Fibroblast of skin of right biceps (primary cell): ENCODE measurements at regions not wholly inside any gene's neighbourhood (a gene's known extent, or its start where the extent isn't known, plus 50 kb on each side); places are given as distances from the start of the nearest gene placed in this dataset.
A peak's percentile ranks its signal among the peaks of the same experiment; 100 is the strongest.
"Not testable (repeated sequence)": the region's sequence is repeated elsewhere in the genome, so short reads cannot be mapped to it uniquely, and the experiment has no call there.

Experiments used
- DNase-seq: peaks from one replicate; pipeline ENCODE4 v3.0.0-alpha.2; 2013

DNA sequence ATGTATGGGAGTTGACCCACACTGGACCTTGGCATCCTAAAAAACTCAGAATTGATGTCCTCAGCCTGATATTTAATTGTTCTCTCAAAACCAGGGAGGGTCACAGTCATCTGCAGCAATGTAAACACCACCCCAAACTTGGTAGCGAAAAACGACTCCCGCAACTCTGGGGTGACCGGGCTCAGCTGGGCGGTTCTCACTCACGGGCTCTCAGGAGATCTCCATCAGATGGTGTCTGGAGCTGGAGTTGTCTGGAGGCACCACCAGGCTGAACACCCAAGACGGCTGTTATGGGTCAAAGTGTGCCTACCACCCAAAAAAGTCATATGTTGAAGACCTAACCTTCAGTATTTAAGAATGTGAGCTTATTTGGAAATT, 50.9 kb upstream of the NXT1 start:
- DNase-seq = no peak

DNA sequence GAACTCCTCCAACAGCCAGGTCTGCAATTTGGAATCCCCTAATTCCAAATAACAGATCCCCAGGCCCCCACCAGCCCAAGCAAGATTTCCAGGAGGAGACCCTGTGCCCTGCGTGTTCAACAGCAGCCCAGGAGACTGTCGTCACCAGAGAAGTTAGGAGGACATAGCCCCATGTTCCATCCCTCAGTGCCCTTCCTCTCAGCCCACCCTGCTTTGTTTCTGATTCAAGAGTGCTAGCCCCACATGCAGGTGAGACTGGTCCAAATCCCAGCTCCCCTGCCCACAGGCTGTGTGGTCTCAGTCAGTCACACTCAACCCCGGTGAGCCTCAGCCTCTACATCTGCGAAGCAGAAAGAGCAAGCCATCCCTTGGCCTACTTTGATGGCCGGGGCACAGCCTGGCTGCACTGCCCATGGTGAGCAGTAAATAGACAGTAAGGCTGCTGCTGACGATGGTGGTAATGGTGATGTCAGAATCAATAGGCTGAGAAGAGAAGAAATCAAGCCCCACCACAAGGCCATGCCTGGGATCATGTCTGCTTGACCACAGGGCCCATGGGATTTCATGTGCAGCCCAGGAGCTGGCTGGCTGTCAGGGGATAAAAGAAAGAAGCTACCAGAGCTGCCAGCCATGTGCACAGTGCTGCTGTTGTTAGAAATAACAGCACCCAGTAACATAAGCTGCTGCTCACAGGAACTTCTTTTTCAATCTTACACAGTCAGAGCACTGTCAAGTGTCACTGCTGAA, 51.5 kb upstream of the NXT1 start:
- DNase-seq = peak; percentile 10

DNA sequence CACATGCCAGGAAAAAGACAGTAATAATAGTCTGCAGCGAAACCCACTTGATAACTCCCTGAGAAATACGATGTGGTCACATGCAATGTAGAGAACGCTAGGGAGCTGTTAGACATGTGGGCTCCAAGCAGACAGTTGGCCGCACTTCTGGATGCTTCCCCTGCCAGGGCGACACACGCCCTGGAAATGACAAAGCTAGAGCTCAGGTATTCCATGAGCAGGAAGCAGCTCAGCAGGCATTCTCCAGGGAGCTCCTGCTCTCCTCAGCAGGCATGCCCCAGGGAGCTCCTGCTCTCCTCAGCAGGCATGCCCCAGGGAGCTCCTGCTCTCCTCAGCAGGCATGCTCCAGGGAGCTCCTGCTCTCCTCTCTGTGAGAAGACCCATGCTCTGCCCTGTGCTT, 52.4 kb upstream of the NXT1 start:
- DNase-seq = peak; percentile 15

- peak; percentile 40 for DNase-seq
Measured at GRCh38 chr20:23296841-23297701, 53.5 kb upstream of the NXT1 start.

- DNase-seq = no peak
Measured at GRCh38 chr20:23295934-23296333, 54.7 kb upstream of the NXT1 start.

- DNase-seq = no peak
Measured at GRCh38 chr20:23294671-23295070, 55.9 kb upstream of the NXT1 start.

DNA sequence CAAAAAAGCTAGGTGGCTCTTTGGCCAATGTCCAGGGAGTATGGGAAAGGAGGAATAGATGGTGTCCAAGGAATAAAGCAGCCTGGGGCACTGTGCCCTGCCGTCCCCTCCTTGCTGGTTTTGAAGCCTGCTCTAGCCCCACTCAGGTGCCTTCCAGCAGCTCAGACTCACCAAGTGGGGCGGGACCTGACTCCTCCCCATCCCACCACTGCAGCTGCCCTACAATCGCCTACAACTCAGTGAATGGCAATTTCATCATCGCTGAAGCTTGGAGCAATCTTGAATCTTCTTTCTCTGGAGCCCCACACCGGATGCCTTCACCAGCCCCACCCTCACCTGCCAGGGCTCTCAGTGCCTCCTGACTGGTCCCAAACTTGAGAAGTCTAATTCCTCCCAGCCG, 56.4 kb upstream of the NXT1 start:
- DNase-seq = no peak

DNA sequence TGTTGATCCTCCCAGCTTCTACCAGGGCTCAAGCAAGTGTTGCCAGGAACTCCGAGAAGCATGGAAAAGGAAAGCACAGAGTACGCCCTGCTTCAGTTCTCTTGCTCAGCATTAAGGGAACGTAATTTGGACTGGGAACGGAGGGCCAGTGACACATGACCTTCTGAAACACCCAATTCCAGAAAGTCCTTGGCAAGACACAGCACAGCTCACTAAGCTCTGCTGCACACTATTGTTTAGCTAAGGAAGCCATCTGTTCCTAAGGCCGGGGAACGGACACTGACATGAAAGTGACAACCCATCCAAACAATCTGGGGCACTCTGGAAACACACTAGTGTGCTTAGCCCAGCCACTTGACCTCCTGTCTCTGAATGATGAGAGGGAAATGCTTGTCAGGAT, 56.9 kb upstream of the NXT1 start:
- DNase-seq = no peak

DNA sequence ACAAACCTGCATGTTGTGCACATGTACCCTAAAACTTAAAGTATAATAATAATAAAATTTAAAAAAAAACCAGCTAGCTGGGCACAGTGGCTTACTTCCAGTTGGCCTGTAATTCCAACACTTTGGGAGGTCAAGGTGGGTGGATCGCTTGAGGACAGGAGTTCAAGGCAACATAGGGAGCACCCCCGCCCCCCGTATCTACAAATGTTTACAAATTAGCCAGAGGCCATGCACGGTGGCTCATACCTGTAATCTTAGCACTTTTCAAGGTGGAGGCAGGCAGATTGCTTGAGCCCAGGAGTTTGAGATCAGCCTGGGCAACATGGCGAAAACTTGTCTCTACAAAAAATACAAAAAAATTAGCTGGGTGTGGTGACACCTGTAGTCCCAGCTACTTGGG, 58.3 kb upstream of the NXT1 start:
- not testable (repeated sequence) for DNase-seq

DNA sequence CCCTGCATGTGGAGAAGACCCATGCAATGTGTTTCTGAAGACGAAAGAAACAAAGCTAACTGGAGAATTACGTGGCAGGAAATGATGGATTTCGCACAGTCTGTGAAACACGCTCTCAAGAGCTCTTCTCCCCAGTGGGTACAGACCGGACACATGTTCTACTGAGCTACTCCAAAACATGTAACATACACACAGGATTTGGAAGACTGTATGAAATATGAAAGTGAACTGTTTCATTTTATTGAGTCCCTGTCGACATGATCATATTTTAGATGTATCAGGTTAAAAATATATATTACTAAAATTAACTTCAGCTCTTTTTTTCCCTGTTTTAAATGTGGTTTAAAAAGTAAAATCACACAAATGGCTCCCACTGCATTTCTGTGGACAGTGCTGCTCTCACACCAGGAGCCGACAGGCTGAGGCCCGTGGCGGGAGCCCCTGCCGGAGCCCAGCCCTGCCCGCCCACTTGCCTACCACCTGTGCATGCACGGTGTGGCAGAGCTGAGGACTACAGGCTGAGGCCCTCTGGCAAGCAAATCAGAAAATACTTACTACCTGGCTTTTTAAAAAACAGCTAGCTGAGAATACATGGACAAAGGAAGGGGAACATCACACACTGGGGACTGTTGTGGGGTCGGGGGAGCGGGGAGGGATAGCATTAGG, 58.9 kb upstream of the NXT1 start:
- DNase-seq = peak; percentile 53

GRCh38 chr20:23290761-23291574, 59.6 kb upstream of the NXT1 start:
- DNase-seq = no peak

- no peak for DNase-seq
Measured at GRCh38 chr20:23289724-23290395, 60.7 kb upstream of the NXT1 start.

DNA sequence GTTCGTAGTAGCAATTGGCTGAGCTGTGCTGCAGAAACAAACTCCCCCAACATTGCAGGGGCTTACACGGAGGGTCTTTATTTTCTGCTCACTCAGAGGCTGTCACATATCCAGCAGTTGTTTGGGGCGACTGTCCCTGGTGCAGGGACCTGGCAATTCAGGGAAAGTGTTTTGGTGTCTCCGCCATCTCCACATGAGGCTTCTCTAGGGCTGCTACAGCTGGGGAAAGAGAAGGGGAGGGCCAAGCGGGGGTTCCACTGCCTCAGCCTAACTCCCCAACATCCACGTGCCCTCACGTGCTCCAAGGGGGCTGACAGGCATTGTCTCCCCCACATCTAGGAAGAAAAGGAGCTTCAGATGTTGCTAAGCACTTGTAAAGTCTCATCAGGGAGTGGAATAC, 61.3 kb upstream of the NXT1 start:
- DNase-seq = no peak

- no peak for DNase-seq
Measured at GRCh38 chr20:23287354-23288190, 63.0 kb upstream of the NXT1 start.

DNA sequence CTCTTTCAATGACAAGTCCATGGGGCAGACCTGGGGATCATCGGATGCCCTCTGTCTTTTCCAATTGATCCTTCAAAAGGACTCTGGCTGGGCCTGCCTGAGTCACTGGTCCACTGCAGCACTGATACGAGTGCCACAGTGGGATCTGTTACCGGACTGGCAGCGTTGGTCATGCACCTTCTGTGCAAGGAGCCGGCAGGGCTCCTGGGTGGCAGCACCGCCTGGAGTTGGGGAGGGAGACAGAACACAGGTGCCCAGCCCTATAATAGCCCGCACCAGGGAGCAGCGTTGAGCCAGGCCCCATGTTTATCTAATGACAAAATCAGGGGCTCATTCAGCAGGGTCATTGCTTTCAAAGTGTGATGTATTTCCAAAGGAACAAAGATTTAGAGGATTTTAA, 64.2 kb upstream of the NXT1 start:
- no peak for DNase-seq

DNA sequence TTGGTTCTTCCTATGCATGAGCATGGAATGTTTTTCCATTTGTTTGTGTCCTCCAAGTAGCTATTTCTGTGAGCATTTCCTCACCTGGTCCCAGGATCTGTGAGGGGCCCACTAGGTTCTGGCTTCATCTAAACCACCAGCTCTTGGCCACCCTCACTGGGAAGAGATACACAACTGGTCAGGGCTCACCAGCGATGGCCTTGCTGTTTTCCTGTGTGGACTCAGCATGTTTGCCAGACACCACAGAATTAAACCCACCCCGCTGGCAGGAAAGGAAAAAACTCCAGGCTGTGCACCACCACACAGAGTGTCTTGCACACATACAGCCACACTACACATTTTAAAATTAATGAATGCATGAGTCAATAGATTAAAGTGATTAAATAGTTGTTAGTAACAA, 65.1 kb upstream of the NXT1 start:
- no peak for DNase-seq

DNA sequence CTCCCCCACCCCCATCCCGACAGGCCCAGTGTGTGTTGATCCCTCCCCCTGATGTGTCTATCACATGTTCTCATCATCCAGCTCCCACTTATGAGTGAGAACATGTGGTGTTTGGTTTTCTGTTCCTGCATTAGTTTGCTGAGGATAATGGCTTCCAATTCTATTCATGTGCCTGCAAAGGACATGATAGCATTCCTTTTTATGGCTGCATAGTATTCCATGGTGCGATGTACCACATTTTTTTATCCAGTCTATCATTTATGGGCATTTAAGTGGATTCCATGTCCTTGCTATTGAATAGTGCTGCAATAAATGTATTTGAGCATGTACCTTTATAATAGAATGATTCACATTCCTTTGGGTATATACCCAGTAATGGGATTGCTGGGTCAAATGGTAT, 66.6 kb upstream of the NXT1 start:
- no peak for DNase-seq

- DNase-seq = no peak
Measured at GRCh38 chr20:23283096-23283850, 67.3 kb upstream of the NXT1 start.

- DNase-seq = no peak
Measured at GRCh38 chr20:23282546-23282945, 68.0 kb upstream of the NXT1 start.

- no peak for DNase-seq
Measured at GRCh38 chr20:23282111-23282510, 68.5 kb upstream of the NXT1 start.

DNA sequence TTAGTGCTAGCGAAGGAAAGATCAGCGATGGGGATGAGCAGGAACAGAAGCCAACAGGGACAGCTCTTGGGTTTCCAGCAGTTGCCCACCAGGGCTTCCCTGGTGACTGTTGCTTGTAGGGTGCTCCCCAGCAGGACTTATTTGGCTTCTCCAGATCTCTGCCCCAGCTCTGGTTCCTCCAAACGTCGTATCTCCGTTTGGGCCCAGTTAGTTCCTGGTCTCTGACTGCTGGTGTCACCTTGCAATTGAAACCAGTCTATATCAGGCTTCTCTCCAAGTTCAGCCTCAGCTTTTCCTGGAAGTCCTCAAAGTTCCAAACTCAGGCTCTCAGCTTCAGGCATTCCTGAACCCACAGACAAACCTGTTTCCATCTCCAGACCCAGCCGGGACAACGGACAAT, 70.8 kb upstream of the NXT1 start:
- DNase-seq = no peak
